Stimulated activated naive CD8-positive, alpha-beta T cell treated with anti-CD3 and anti-CD28 coated beads, Interleukin-15, amount 100 ng/mL, for 72 hours (primary cell): ENCODE measurements at regions not wholly inside any gene's neighbourhood (a gene's known extent, or its start where the extent isn't known, plus 50 kb on each side); places are given as distances from the start of the nearest gene placed in this dataset.
"Not testable (repeated sequence)": the region's sequence is repeated elsewhere in the genome, so short reads cannot be mapped to it uniquely, and the experiment has no call there.

Experiments
- ATAC-seq: fragments of 150-1000 bp; cut with Tn5 transposase; 2 replicates; pipeline ENCODE4 v1.10.0; 2021; ENCODE audit warnings: mild to moderate bottlenecking, moderate library complexity
- DNase-seq, 2 donors: peaks; one replicate each; pipeline ENCODE4 v3.0.0; 2021 to 2022
- H3K27ac Mint-ChIP-seq, 2 donors: one replicate each; pipeline ENCODE4 v1.8.0; 2022; ENCODE audit warnings: mild to moderate bottlenecking in 2 of 2, mixed read lengths in 2 of 2, moderate library complexity in 2 of 2
- H3K27me3 Mint-ChIP-seq: one replicate; pipeline ENCODE4 v1.8.0; 2022; ENCODE audit warnings: mixed read lengths
- H3K4me1 Mint-ChIP-seq: one replicate; pipeline ENCODE4 v1.8.0; 2022; ENCODE audit warnings: mild to moderate bottlenecking, mixed read lengths
- H3K4me3 Mint-ChIP-seq, 2 donors: one replicate each; pipeline ENCODE4 v1.8.0; 2022; ENCODE audit warnings: mild to moderate bottlenecking in 2 of 2, mixed read lengths in 2 of 2, moderate library complexity in 1 of 2
- H3K9me3 Mint-ChIP-seq, 2 donors: one replicate each; pipeline ENCODE4 v1.8.0; 2022; ENCODE audit warnings: mixed read lengths in 2 of 2

GRCh38 chr10:37476285-37476684 lies 350.9 kb downstream of the ANKRD30A start:
- DNase-seq (no peak), ATAC-seq (no peak)
- H3K9me3 Mint-ChIP-seq, result peaks cover 0 to 20% of the 10 kb centered on the region in 2 donors
- no peak overlapping the region for H3K4me3 Mint-ChIP-seq
- no peaks in the 10 kb centered on the region for H3K27me3 Mint-ChIP-seq
- H3K27ac Mint-ChIP-seq, result no peak overlapping the region
- H3K4me1 Mint-ChIP-seq, result no peaks in the 10 kb centered on the region

GRCh38 chr10:37474645-37475044 lies 349.2 kb downstream of the ANKRD30A start:
- H3K27me3 Mint-ChIP-seq, result no peaks in the 10 kb centered on the region
- peaks cover 5 to 23% of the 10 kb centered on the region in 2 donors for H3K9me3 Mint-ChIP-seq
- DNase-seq (no peak), ATAC-seq (no peak)
- H3K4me1 Mint-ChIP-seq, result no peaks in the 10 kb centered on the region
- no peak overlapping the region for H3K4me3 Mint-ChIP-seq
- no peak overlapping the region for H3K27ac Mint-ChIP-seq

DNA sequence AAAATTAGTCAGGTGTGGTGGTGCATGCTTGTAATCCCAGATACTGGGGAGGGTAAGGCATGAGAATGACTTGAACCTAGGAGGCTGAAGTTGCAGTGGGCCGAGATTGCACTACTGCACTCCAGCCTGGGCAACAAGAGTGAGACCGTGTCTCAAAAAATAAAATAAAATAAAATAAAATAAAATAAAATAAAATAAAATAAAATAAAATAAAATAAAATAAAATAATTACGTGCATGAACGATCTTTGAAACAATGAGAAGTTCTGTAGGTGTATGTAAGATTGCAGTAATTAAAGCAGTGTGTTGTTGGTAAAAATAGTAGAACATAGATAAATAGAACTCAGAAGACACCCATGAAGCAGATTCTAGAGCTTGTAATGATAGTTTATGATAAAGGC lies 348.5 kb downstream of the ANKRD30A start:
- ATAC-seq (no peak), DNase-seq (no peak)
- H3K4me1 Mint-ChIP-seq, result no peaks in the 10 kb centered on the region
- H3K4me3 Mint-ChIP-seq, result no peak overlapping the region
- H3K27me3 Mint-ChIP-seq, result no peaks in the 10 kb centered on the region
- H3K9me3 Mint-ChIP-seq, result peaks cover 5 to 23% of the 10 kb centered on the region in 2 donors
- no peak overlapping the region for H3K27ac Mint-ChIP-seq

GRCh38 chr10:37467246-37467645 lies 341.8 kb downstream of the ANKRD30A start:
- DNase-seq (no peak), ATAC-seq (no peak)
- Mint-ChIP-seq H3K4me3 (no peak overlapping the region), H3K9me3 (peaks cover 9 to 20% of the 10 kb centered on the region in 2 donors), H3K4me1 (no peaks in the 10 kb centered on the region), H3K27ac (no peak overlapping the region), H3K27me3 (no peaks in the 10 kb centered on the region)

- no peak overlapping the region for H3K27ac Mint-ChIP-seq
- no peak for DNase-seq
- no peak overlapping the region for H3K4me3 Mint-ChIP-seq
- peaks cover 4 to 16% of the 10 kb centered on the region in 2 donors for H3K9me3 Mint-ChIP-seq
- no peaks in the 10 kb centered on the region for H3K4me1 Mint-ChIP-seq
- ATAC-seq, result no peak
- no peaks in the 10 kb centered on the region for H3K27me3 Mint-ChIP-seq
These were observed 331.1 kb downstream of the ANKRD30A start for GRCh38 chr10:37456456-37456855.

DNA sequence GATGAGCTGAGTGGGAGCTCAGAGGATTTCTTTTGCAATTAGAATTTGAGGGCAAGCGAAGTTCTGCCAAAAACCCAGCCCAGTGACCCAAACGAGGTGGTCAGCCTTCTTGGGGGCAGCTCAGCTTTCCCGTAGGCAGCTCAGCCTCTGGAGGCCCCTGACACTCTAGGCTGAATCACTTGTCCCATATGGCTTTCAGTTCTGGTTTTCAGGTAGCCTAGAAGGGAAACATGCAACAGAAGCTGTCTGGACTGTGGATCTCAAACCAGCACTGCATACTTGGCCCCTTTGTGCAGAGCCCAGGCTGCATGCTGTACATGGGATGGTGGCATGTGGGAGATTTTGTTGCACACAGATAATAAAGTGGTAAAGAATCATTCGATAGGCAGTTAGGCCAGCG lies 322.8 kb downstream of the ANKRD30A start:
- ATAC-seq (no peak), DNase-seq (no peak)
- Mint-ChIP-seq H3K9me3 (peaks cover 22 to 35% of the 10 kb centered on the region in 2 donors), H3K27ac (no peak overlapping the region), H3K27me3 (no peaks in the 10 kb centered on the region), H3K4me3 (no peak overlapping the region), H3K4me1 (no peaks in the 10 kb centered on the region)

DNA sequence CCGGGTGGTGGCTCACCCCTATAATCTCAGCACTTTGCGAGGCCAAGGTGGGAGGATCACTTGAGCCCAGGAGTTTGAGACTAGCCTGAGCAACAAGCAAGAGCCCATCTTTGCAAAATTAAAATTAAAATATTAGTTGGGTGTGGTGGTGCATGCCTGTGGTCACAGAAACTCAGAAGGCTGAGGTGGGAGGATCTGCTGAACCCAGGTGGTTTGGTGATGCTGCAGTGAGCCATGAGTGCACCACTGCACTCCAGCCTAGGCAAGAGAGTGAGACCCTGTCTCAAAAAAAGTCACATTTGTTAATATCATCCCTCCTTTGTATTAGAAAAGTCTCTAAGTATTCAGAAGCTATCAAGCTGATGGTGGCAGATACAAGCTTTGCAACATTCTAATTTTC lies 317.5 kb downstream of the ANKRD30A start:
- H3K27ac Mint-ChIP-seq, result no peak overlapping the region
- DNase-seq (no peak), ATAC-seq (no peak)
- no peaks in the 10 kb centered on the region for H3K4me1 Mint-ChIP-seq
- no peaks in the 10 kb centered on the region for H3K27me3 Mint-ChIP-seq
- H3K9me3 Mint-ChIP-seq, result peaks cover 20 to 25% of the 10 kb centered on the region in 2 donors
- H3K4me3 Mint-ChIP-seq, result no peak overlapping the region

GRCh38 chr10:37441224-37441623 lies 315.8 kb downstream of the ANKRD30A start:
- not testable (repeated sequence) for H3K27ac Mint-ChIP-seq, DNase-seq, H3K4me1 Mint-ChIP-seq, H3K27me3 Mint-ChIP-seq, H3K4me3 Mint-ChIP-seq, ATAC-seq
- H3K9me3 Mint-ChIP-seq, result peaks cover 15 to 31% of the 10 kb centered on the region in 2 donors

GRCh38 chr10:37439826-37440225 lies 314.4 kb downstream of the ANKRD30A start:
- DNase-seq (no peak), ATAC-seq (no peak)
- peaks cover 6 to 20% of the 10 kb centered on the region in 2 donors for H3K9me3 Mint-ChIP-seq
- H3K4me1 Mint-ChIP-seq, result no peaks in the 10 kb centered on the region
- H3K27ac Mint-ChIP-seq, result no peak overlapping the region
- no peaks in the 10 kb centered on the region for H3K27me3 Mint-ChIP-seq
- H3K4me3 Mint-ChIP-seq, result no peak overlapping the region

DNA sequence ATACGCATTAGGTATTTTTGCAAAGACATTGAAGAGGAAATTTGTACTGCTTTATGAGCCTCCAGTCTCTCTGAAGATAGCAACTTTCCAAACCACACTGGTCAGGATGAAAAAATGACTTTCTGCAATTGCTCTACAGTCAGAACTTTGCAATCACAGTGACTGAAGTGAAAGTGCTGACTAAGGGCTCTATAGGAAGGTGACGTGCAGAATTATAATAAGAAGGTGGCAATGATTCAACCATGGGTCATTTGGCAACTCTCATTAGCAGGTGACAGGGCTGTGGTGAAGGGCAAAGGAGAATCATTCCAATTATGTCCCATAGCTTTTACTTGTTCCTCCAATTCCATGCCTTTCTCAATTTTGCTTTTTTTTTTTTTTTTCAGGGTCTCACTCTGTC lies 311.0 kb downstream of the ANKRD30A start:
- Mint-ChIP-seq H3K9me3 (peaks cover 0 to 13% of the 10 kb centered on the region in 2 donors), H3K27ac (no peak overlapping the region), H3K27me3 (no peaks in the 10 kb centered on the region), H3K4me1 (no peaks in the 10 kb centered on the region), H3K4me3 (no peak overlapping the region)
- DNase-seq, result no peak
- no peak for ATAC-seq

DNA sequence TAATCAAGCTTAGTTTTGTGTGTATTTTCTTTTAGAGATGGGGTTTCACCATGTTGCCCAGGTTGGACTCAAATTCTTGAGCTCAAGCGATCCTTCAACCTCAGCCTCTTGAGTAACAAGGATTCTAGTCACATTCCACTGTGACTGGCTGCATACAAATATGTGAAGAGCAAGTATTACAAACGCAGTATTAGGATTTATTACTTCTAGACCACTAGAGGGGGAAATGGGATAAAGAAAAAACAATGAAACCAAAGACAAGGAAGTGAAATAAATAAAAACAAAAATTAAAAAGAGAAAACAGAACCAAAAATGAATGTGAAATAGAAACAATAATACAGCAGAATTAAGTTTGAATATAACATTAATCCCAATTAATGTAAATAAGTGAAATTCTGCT lies 308.7 kb downstream of the ANKRD30A start:
- H3K27ac Mint-ChIP-seq, result no peak overlapping the region
- H3K4me3 Mint-ChIP-seq, result no peak overlapping the region
- no peaks in the 10 kb centered on the region for H3K4me1 Mint-ChIP-seq
- peaks cover 0 to 13% of the 10 kb centered on the region in 2 donors for H3K9me3 Mint-ChIP-seq
- DNase-seq, result no peak
- ATAC-seq, result no peak
- H3K27me3 Mint-ChIP-seq, result no peaks in the 10 kb centered on the region
